GM04503 (cell line): ENCODE measurements at regions not wholly inside any gene's neighbourhood (a gene's known extent, or its start where the extent isn't known, plus 50 kb on each side); places are given as distances from the start of the nearest gene placed in this dataset.
"Not testable (repeated sequence)": the region's sequence is repeated elsewhere in the genome, so short reads cannot be mapped to it uniquely, and the experiment has no call there.

Source experiments
- DNase-seq: peaks from one replicate; pipeline ENCODE4 v3.0.0-alpha.2; 2012; ENCODE audit warnings: low read depth

DNA sequence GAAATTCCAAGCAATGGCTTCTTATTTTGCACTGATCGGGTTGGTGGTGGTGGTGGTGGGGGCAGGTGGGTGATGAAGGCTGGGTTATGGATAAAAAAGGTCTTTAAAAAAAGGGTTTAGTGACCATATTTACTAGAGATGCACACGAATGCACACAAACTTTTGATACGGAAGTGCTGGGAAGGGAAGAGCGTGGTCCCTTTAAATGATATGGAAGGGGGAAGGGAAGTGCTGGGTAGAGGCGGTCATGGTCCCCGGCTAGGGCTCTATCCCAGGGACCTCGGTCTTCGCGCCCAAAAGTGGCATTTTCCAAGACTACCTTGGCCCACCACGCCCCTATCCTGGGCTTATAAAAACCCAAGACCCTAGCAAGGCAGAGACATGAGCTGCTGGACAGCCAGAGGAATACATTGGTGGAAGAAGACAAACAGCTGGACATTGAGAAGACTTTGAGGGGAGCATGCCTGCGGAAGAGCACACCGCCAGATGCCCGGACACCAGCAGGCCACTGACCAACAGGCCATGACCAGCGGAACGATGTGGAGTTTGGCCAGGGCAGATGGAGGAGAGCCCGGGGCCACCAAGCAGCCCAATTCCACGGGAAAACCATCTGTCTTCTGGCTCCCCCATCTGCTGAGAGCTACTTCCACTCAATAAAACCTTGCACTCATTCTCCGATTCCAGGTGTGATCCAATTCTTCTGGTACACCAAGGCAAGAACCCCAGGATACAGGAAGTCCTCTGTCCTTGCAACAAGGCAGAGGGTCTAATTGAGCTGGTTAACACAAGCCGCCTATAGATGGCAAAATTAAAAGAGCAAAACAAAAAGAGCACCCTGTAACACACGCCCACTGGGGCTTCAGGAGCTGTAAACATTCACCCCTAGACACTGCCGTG, 1720.2 kb downstream of the MRPL39 start:
- no peak for DNase-seq

DNA sequence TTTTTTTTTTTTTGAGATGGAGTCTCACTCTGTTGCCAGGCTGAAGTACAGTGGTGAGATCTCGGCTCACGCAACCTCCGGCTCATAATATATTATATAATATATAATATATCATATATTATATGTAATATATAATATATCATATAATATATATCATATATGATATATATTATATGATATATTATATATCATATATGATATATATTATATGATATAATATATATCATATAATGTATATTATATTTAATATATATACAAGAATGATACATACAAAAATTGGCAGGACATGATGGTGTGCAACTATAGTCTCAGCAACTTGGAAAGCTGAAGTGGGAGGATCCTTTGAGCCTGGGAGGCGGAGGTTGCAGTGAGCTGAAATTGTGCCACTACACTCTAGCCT, 1725.5 kb downstream of the MRPL39 start:
- no peak for DNase-seq

DNA sequence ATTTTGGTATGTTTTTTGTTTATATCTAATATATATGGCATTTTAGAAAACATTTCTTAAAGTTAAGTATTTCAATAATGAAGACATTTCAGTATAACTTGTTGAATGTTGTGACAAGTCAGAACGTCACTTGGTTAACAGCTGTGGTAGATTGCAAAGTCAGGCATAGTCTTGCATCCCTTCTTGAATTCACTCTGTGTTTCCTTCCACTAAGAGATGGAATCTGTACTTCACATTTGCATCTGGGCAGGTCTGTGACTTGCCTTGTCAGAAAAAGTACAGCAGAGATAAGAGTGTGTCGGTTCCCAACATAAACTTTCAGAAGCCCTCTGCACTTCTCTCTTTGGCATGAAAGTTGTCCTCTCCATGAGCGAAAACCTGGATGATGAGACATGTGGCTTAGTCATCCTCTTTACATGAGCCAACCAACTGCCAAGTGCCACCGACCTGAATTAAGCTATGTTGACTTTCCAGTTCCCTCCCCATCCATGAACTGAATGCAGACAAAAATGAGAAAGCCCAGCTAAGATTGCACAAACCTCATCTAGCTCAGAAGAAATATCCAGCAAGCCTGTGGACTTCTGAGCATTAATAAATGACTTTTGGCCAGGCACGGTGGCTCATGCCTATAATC, 1730.2 kb downstream of the MRPL39 start:
- no peak for DNase-seq

DNA sequence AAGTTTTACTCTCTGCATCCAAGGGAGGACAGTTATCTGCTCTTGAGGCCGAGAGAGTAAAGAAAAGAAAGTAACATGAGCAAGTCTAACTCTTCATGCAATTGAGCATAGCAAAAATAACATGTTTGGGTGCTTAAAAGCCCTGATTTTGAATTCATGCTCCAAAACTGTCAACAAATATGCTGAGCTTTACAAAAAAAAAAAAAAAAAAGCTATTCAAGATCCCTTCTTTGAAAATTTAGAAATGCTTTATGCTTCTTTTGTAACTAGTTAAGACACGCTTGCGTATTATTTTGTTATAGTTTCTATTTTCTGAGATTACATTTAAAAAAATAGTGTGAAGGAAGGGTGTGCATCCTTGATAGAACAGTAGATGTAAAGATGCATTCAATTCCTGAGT, 1733.0 kb downstream of the MRPL39 start:
- DNase-seq: no peak

DNA sequence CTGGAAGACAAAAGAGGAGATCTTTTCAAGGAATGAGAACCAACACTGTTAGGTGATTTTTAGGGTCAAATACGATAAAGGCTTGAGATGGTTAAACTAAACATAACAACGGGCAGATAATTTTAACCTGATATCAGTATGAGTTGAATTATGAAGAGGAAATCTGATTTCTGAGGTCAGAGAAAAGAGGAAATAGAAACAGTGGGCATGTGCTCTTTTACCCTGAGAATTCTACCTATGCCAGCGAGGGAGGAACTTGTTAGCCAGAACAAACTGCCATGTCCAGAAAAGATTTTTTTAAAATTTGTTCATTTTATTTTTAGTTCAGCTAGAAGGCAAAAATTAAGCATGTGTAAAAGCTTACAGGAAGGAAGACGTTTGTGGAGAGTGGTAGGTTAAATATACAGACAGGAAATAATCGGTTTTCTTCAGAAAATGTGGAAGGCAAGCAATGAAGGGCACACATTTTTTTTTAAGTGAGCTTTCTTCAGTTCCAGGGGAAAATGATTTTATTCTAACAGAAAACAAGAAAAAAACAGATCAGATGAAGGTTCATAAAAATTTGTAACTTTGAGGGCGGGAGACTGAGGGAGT, 1745.3 kb downstream of the MRPL39 start:
- DNase-seq: no peak

DNA sequence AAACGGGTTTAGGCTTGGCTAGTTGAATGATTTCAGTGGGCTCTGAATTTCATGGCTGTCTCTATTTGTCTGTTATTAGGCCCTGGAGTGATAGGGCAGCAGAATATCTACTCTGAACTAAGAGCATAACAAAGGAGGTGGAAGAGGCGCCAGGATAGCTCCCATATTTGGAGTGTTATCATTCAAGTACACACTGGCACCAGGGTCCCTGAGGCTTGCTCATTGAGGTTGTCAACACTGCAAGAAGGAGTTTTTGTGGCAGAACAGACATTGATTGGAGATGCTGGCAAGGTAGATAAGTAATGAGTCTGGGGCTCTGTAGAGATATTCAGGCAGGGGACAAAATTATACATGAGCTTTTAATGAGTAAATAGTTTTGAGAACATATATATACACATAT, 1748.4 kb downstream of the MRPL39 start:
- DNase-seq: no peak

DNA sequence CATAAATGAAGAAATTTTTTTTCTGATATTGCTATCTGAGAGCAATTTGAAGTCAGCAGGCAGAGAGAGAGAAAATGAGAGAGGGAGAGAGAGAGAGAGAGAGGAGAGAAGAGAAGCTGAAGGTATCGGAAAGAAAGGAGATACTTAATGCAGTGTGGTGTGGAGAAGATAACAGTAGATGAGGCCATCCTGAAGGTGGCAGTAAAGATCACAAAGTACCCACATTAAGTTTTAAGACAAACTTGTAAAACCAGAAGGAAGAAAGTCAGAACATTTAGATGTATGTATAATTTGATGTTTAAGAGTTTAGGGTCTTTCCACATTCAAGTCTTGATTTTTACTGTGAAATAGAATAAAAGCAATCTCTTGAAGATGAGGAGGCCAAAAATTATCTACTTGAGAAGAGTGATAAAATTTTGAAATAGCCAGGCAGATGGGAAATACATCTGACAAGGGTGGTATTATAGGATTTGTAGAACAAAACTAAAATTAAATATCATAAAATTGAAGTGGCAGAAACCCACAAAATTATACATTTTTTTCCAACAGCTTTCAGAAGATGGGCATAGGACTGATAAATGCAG, 1753.4 kb downstream of the MRPL39 start:
- DNase-seq: no peak

DNA sequence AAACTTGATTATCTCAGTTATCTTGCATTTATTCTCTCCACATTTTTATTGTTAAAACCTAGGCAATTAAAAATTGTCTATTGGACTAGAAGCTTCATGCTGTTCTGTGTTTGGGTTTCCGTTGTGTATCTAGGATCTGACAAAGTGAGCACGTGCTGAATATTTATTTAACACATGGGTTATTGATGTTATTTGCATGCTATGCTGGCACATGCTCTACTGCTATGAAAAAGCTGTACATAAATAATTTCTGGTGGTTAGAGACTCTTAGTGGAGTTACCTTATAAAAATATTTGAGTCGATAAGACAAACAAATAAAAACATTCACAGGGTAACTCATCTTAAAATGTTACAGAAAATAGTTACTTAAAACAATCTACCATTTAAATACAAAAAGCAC, 1769.7 kb downstream of the MRPL39 start:
- DNase-seq: no peak

DNA sequence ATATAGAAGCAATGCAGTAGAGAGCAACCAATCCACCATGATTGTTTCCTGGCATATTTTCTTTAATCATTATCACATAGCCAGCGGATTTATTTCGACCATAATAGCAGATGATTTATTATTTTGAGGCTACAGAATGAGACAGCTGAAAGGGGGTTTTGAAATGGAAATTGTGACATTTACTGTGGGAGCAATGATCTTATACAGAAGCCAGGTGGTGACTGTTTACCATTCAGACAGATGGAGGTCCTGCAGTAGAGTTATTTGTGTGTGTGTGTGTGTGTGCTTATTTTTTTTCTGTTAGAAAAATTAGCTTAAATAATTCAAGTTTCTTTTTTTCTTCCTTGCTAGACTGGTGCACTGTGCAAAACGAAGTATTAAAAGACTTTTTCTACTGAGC, 1784.5 kb downstream of the MRPL39 start:
- DNase-seq: no peak

DNA sequence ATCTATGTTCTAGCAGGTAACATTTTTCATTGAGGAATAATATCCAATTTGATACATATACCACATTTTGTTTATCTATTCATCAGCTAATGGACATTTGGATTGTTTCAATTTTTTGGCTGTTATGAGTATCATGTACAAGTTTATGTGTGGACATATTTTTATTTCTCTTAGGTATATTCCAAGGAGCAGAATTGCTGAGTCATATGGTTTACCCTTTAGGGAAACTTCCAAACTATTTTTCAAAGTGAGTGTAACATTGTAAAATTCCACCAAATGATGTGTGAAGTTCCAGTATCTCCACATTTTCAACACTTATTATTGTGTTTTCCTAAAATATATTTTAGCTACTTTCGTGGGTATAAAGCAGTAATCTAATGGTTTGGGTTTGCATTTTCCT, 1789.9 kb downstream of the MRPL39 start:
- no peak for DNase-seq

DNA sequence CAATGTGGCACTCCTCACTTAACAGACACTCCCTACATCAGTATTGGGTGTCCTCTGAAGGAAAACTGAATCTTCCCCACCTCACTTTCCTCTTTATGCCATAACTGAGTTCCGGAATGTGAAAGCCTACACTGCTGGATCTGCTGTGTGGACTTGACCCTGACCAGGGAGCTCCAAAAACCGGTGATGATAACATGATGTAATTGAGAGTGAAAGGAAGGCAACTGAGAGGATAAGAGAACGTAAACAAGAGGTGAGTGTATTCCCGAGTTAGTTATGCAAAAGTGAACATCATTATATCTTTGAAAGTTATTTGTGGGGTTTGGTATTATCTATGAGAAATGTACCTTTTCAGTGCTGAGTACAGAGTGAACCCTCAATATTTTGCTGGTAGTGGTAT, 1794.8 kb downstream of the MRPL39 start:
- no peak for DNase-seq

DNA sequence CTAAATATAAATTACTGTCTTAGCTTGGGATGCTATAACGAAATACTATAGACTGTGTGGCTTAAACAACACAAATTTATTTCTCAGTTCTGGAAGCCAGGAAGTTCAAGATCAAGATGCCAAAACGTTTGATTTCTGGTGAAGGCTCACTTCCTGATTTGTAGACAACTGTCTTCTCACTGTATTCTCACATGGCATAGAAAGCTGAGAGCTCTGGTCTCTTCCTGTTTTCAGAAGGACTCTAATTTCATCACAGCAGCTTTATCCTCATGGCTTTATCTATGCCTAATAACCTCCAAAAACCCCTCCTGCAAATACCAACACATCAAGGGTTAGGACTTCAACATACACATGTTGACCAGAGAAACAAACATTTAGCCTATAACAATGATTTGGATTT, 1795.5 kb downstream of the MRPL39 start:
- DNase-seq: no peak

DNA sequence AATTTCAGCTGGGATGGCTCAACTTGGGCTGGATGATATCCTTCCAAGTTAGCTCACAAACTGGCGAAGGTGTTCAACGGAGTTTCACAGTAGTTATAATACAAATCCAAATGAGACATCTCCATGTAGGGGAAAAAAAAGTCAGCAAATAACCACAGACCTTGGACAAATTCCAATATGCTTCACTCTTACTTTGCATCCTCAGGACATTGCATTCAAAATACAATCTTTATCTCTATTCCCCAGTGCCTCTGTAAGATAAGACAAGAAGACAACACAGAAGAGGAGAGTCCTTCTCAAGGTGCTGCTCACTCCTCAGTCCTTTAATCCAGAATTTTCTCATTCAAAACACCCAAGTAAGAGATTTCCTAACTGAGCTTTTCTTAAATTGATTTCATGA, 1797.7 kb downstream of the MRPL39 start:
- DNase-seq: no peak

DNA sequence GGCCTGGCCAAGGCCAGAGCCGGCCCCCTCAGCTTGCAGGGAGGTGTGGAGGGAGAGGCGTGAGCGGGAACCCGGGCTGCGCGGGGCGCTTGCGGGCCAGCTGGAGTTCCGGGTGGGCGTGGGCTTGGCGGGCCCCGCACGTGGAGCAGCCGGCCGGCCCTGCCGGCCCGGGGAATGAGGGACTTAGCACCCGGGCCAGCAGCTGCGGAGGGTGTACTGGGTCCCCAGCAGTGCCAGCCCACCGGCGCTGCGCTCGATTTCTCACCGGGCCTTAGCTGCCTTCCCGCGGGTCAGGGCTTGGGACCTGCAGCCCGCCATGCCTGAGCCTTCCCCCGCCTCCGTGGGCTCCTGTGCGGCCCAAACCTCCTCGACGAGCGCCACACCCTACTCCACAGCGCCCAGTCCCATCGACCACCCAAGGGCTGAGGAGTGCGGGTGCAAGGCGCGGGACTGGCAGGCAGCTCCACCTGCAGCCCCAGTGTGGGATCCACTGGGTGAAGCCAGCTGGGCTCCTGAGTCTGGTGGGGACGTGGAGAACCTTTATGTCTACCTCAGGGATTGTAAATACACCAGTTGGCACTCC, 1800.2 kb downstream of the MRPL39 start:
- DNase-seq: not testable (repeated sequence)

DNA sequence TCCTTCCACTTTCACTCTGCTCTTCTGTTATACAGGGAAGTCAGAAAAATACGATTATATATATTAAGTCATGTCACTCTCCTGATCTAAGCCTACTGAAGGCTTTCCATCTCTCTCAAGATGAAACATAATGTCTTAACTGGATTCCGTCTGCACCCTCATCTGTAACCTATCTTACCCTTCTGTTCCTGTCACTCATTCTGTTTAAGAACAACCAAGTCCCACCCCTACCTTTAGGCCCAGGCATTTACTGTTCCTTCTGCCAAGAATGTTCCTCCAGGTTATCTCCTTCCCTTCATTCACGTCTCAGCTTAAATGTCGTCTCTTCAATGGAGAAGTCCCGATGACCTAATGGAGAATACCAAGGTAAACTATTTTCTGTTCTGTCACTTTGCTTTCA, 1802.4 kb downstream of the MRPL39 start:
- no peak for DNase-seq

DNA sequence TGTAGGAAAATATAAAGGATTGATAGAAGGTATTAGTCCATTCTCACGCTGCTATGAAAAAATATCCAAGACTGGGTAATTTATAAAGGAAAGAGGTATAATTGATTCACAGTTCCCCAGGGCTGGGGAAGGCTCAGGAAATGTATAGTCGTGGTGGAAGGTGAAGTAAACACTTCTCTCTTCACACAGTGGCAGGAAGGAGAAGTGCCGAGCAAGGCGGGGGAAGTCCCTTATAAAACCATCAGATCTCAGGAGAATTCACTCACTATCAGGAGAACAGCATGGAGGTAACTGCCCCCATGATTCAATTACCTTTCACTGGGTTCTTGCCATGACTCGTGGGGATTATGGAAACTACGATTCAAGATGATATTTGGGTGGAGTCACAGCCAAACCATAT, 1806.0 kb downstream of the MRPL39 start:
- DNase-seq: no peak

DNA sequence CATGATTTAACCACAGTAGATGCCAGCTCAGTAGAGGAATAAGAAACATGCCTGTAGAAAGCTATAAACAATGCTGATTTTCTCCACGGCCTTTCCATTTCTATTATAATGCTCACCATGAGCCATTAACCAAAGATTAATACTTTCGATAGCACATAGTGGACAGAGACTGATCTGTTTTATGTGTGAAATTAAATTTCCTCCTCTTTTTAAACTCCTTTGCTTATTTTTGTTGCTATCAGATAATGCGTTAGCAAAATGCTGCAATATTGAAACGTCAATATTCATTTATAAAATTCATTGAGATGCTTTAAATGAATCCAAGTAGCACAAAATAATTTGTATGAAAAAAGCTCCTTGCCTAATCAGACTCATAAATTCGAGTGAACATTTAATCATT, 1807.9 kb downstream of the MRPL39 start:
- DNase-seq: no peak

DNA sequence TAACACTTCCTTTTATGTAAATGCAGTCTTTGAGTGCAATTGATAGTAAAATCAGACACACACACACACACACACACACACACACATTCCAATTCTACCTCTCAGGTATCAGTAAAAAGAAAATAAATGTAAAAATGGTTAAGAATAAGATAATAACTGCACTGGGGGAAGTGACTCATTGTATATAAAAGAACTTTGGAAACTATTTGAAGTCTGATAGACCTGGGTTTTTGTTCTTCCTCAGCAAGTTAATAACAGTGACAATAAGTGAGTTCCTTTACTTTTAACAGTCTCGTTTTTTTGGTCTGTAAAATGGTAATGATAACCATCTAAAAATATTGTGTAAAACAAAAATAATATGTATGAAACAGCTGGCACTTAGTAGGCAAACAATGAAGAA, 1815.0 kb downstream of the MRPL39 start:
- no peak for DNase-seq

DNA sequence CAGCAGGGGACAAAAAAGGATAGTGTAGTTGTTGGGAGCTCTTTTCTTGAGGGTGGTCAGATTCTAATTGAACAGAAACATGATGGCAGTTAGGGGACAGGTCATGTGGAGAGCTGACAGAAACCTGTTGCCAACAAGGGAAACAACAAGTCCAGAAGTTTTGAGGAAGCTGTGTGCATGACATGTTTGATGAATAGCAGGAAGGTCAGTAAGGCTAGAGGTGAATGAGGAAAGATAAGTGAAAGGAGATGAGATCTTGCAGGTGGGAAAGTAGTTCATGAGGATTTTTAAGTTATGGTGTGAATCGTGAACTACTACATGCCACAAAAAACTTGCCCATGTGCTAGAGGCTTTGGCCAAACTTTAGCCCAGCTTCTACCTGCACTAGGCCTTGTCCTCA, 1817.4 kb downstream of the MRPL39 start:
- no peak for DNase-seq

DNA sequence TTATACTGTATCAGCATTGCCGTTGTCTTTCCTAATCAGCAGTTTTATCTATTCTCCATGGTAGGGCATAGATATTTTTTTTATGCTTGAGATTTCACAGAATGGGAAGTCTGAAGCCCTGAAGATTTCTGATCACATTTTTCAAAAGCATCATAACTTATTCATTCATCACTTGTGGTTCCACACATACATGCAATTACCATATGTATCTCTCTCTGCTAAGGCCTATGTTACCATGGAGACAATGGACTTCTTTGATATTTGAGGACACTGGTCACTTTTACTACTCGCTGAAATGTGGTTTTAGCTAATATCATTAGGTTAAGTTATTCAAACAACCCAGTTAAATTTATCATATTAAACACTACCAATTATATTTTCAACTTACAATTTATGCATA, 1827.0 kb downstream of the MRPL39 start:
- no peak for DNase-seq

DNA sequence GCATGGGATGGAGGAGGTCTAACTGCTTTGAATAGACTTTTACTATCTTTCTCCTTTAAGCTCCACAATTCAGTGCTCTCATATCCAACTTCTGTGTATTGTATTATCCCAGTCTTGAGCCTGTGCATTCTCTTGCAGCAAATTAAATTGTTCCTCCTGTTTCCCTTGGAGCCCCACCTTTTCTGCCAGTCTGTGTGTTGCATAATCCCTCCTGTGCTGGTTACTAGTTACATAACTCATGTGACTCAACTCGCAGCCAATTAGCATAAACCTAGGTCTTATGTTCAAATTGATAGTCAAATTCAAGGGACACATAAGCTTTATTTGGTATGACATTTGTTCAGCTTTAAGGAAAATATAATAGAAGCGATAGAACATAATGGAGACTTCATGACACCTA, 1863.5 kb downstream of the MRPL39 start:
- no peak for DNase-seq

DNA sequence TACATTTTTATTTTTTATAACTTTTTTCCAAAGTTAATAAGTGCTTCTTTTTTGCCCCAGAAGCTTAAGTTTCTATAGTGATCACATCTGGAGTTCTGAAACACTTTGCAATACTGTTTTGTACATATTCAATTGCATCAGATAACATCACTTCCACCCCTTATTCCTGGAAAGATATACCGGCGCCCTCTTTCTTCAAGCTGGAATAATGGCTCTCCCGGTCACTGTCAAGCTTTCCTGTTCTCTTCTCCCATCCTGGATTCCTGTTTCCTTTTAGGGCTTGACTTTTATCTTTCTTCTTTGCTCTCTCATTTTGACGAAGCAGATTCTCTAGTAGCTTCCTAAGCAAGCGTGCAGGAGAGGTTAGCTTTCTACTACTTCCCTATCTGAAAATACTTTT, 1866.8 kb downstream of the MRPL39 start:
- no peak for DNase-seq

DNA sequence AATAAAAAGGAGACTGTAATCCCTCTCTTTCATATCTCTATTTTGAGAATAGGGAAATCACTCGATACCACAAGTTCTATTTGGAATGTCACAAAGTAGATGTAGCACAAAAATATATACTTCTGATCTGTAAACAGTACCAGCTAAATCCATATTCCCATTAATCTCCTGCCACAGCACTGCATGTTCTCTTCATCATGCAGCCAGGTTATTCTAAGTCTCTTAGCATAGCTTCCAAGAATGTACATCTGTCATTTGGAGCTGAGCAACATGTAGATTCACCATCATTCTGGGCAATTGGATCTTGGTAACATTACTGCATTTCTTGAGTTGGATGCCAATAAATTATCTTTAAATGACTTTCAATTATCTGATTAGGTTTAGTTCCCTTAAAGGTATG, 1874.5 kb downstream of the MRPL39 start:
- DNase-seq: no peak
